ENCODE measurements at regions not wholly inside any gene's neighbourhood (a gene's known extent, or its start where the extent isn't known, plus 50 kb on each side); places are given as distances from the start of the nearest gene placed in this dataset.
A peak's percentile ranks its signal among the peaks of the same experiment; 100 is the strongest.

DNA sequence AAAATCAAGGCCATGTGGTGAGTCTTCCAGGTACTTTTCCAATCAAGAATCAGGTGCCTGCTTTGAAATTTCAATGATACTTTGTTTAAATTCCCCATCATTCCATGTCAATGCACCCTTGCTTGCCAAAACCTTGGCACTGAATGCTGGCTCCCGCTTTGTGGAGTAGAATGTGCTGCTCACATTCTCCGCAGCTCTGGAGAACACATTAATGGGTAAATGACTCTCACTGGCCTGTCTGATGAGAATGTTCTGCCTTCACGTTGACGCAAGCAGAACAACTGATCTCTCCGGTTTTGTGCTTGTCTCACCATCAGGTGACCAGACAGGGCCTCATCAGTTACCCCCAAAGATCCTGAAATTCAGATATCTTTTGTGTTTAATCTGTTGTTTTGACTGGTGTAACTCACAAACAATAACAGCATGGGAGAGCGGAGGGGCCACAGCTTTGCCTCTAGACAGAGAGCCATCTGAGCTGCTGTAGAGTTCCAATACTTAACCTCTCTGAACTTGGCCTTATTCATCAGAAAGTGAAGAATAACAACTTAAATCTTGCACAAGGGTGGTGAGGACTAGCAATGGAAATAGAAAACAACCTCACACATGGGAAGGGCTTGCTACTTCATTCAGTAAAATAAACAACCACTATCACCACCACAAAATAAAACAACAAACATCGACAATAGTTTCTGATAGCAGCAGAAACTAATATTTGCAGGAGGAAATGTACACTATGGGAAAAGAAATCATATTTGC lies 276.9 kb upstream of the IGFBP3 start:
- Histone ChIP-seq H2BK15ac (ENCODE audit: low read depth, low read length) (peak overlapping the region; percentile 47; the same call in 2 of the 3 replicates), H3K27me3 (ENCODE audit: control insufficient read depth, insufficient read depth, low read length) (no peaks in the 10 kb centered on the region), H3K4me1 (ENCODE audit: control insufficient read depth, insufficient read depth, low read length) (no peaks in the 10 kb centered on the region; the same call in 1 of the 2 replicates), H3K14ac (replicated peaks; ENCODE audit: low read depth, low read length) (no peak overlapping the region), H3K27ac (ENCODE audit: insufficient read depth, low read length) (no peak overlapping the region), H3K18ac (ENCODE audit: low read depth, low read length) (no peak overlapping the region), H3K9me3 (ENCODE audit: control insufficient read depth, insufficient read depth, low read length) (no peaks in the 10 kb centered on the region), H3K4ac (ENCODE audit: low read depth, low read length) (peak overlapping the region; percentile 45; the same call in 1 of the 2 replicates), H4K8ac (ENCODE audit: low read depth in 2 of 2, low read length in 2 of 2) (peak overlapping the region in 1 of 2 experiments; percentile 6; a peak in 1 of 4 replicates), H2AFZ (replicated peaks; ENCODE audit: low read length, poor library complexity) (no peak overlapping the region), H4K20me1 (ENCODE audit: insufficient read depth, low read length) (no peaks in the 10 kb centered on the region), H2BK20ac (ENCODE audit: low read depth, low read length) (peak overlapping the region; percentile 48; the same call in 1 of the 2 replicates), H4K5ac (ENCODE audit: low read depth, low read length) (no peak overlapping the region), H2AK5ac (ENCODE audit: low read depth, low read length) (peak overlapping the region; percentile 35; the same call in 1 of the 2 replicates), H3K9me1 (ENCODE audit: insufficient read depth, low read length) (no peaks in the 10 kb centered on the region), H3K23ac (ENCODE audit: low read depth, low read length) (no peak overlapping the region), H2AK9ac (replicated peaks; ENCODE audit: low read depth, low read length, poor library complexity) (no peak overlapping the region), H3K9ac (ENCODE audit: low read depth, low read length) (no peak overlapping the region), H3K56ac (ENCODE audit: extremely low read depth, insufficient read depth, low read length) (no peak overlapping the region), H3K4me2 (ENCODE audit: low read depth, low read length) (no peak overlapping the region), H2BK120ac (ENCODE audit: low read depth, low read length) (peak overlapping the region; percentile 36), H2BK5ac (ENCODE audit: low read depth, low read length, poor library complexity, severe bottlenecking) (no peak overlapping the region), H3K79me1 (ENCODE audit: low read depth in 1 of 2, low read length in 2 of 2) (no peaks in the 10 kb centered on the region), H3K36me3 (ENCODE audit: control insufficient read depth, insufficient read depth, low read length) (no peaks in the 10 kb centered on the region), H3K4me3 (ENCODE audit: insufficient read depth, low read depth, low read length) (no peak overlapping the region), H4K91ac (ENCODE audit: insufficient read depth, low read depth, low read length) (peak overlapping the region; percentile 20)
- dilution Hi-C loops (cut with HindIII; ENCODE audit: low sequenced_read_pairs, unreplicated experiment) (no loop called here), intact Hi-C loops (cut with micrococcal nuclease) (no loop called here), in situ Hi-C loops (cut with MboI; ENCODE audit: low sequenced_read_pairs) (no loop called here)
- no peak for ATAC-seq (ENCODE audit: low read depth)
- TF ChIP-seq MXI1 (IDR thresholded peaks at IDR 0.05; ENCODE audit: borderline replicate concordance, low read depth, low read length) (no peak), FOS (IDR thresholded peaks at IDR 0.05; ENCODE audit: low read depth, low read length) (no peak), CEBPB (IDR thresholded peaks at IDR 0.05; ENCODE audit: low read depth, low read length) (0 out of 2 replicates have a peak, but pooled peaks have one; percentile 2), RCOR1 (IDR thresholded peaks at IDR 0.05; ENCODE audit: insufficient replicate concordance, low read length) (no peak), RAD21 (IDR thresholded peaks at IDR 0.05; ENCODE audit: low read length) (no peak), MAFK (IDR thresholded peaks at IDR 0.05; ENCODE audit: low read depth, low read length) (no peak)
- 100% methylated on average over 1 of the region's 7 CpGs; no CpG with 5 or more reads in 1 of the 2 experiments for WGBS, 2 experiments (ENCODE audit: extremely low coverage in 2 of 2, insufficient read length in 1 of 2)
- ChIA-PET POLR2A (ENCODE audit: unreplicated experiment) (interaction anchor here (0.6 kb wide), 1 partner anchor 7 kb away, joined by 3 read pairs; no protein-coding TSS in a partner anchor), CTCF (no interaction called here)
- no peak for DNase-seq
- no TSS peak for BruUV-seq (replicated peaks)

All from IMR-90 (cell line).